ENCODE measurements at regions not wholly inside any gene's neighbourhood (a gene's known extent, or its start where the extent isn't known, plus 50 kb on each side); places are given as distances from the start of the nearest gene placed in this dataset.

GRCh38 chr6:104423691-104424090 lies 436.0 kb downstream of the HACE1 start:
- no peak for TF ChIP-seq CTCF (IDR thresholded peaks at IDR 0.05; ENCODE audit: borderline replicate concordance)
- intact Hi-C loops (cut with micrococcal nuclease): no loop called here
- Histone ChIP-seq H3K27me3 (ENCODE audit: low read depth) (no peaks in the 10 kb centered on the region), H3K4me3 (no peak overlapping the region), H3K27ac (replicated peaks) (no peak overlapping the region), H3K36me3 (no peaks in the 10 kb centered on the region), H3K4me1 (no peaks in the 10 kb centered on the region), H3K9me3 (replicated peaks) (peaks cover 14% of the 10 kb centered on the region)
- DNase-seq: no peak

- peaks cover 4% of the 10 kb centered on the region for H3K9me3 ChIP-seq (replicated peaks)
- no peak for DNase-seq
- no peak for TF ChIP-seq CTCF (IDR thresholded peaks at IDR 0.05; ENCODE audit: borderline replicate concordance)
- H3K4me3 ChIP-seq: no peak overlapping the region
- no peaks in the 10 kb centered on the region for H3K36me3 ChIP-seq
- no peaks in the 10 kb centered on the region for H3K27me3 ChIP-seq (ENCODE audit: low read depth)
- no peaks in the 10 kb centered on the region for H3K4me1 ChIP-seq
- H3K27ac ChIP-seq (replicated peaks): no peak overlapping the region
- intact Hi-C loops (cut with micrococcal nuclease): no loop called here
Observed at GRCh38 chr6:104421650-104422049, 438.1 kb downstream of the HACE1 start.

GRCh38 chr6:104418839-104419238 lies 440.9 kb downstream of the HACE1 start:
- intact Hi-C loops (cut with micrococcal nuclease): no loop called here
- DNase-seq: no peak
- H3K27me3 ChIP-seq (ENCODE audit: low read depth): no peaks in the 10 kb centered on the region
- no peaks in the 10 kb centered on the region for H3K36me3 ChIP-seq
- no peak overlapping the region for H3K27ac ChIP-seq (replicated peaks)
- H3K9me3 ChIP-seq (replicated peaks): peaks cover 3% of the 10 kb centered on the region
- no peak overlapping the region for H3K4me3 ChIP-seq
- TF ChIP-seq CTCF (IDR thresholded peaks at IDR 0.05; ENCODE audit: borderline replicate concordance): no peak
- H3K4me1 ChIP-seq: no peaks in the 10 kb centered on the region

GRCh38 chr6:104418125-104418524 lies 441.6 kb downstream of the HACE1 start:
- no peak for DNase-seq
- no peaks in the 10 kb centered on the region for H3K27me3 ChIP-seq (ENCODE audit: low read depth)
- TF ChIP-seq CTCF (IDR thresholded peaks at IDR 0.05; ENCODE audit: borderline replicate concordance): no peak
- H3K4me1 ChIP-seq: no peaks in the 10 kb centered on the region
- intact Hi-C loops (cut with micrococcal nuclease): no loop called here
- no peak overlapping the region for H3K4me3 ChIP-seq
- H3K9me3 ChIP-seq (replicated peaks): no peaks in the 10 kb centered on the region
- no peaks in the 10 kb centered on the region for H3K36me3 ChIP-seq
- no peak overlapping the region for H3K27ac ChIP-seq (replicated peaks)

- Histone ChIP-seq H3K36me3 (no peaks in the 10 kb centered on the region), H3K27ac (replicated peaks) (no peak overlapping the region), H3K4me1 (no peaks in the 10 kb centered on the region), H3K9me3 (replicated peaks) (no peaks in the 10 kb centered on the region), H3K27me3 (ENCODE audit: low read depth) (no peaks in the 10 kb centered on the region), H3K4me3 (no peak overlapping the region)
- intact Hi-C loops (cut with micrococcal nuclease): no loop called here
- no peak for DNase-seq
- TF ChIP-seq CTCF (IDR thresholded peaks at IDR 0.05; ENCODE audit: borderline replicate concordance): no peak
Observed at GRCh38 chr6:104414723-104415122, 445.0 kb downstream of the HACE1 start.

- Histone ChIP-seq H3K4me3 (no peak overlapping the region), H3K36me3 (no peaks in the 10 kb centered on the region), H3K9me3 (replicated peaks) (peaks cover 3% of the 10 kb centered on the region), H3K27ac (replicated peaks) (no peak overlapping the region), H3K4me1 (no peaks in the 10 kb centered on the region), H3K27me3 (ENCODE audit: low read depth) (no peaks in the 10 kb centered on the region)
- TF ChIP-seq CTCF (IDR thresholded peaks at IDR 0.05; ENCODE audit: borderline replicate concordance): no peak
- intact Hi-C loops (cut with micrococcal nuclease): no loop called here
- no peak for DNase-seq
Observed at GRCh38 chr6:104413767-104414166, 446.0 kb downstream of the HACE1 start.

Measured in left ventricle myocardium inferior (tissue), 1 donor.